Endothelial cell (in vitro differentiated cells): ENCODE measurements at regions not wholly inside any gene's neighbourhood (a gene's known extent, or its start where the extent isn't known, plus 50 kb on each side); places are given as distances from the start of the nearest gene placed in this dataset.

Experiments
- DNase-seq: peaks from one replicate; pipeline ENCODE4 v3.0.0; 2021; ENCODE audit warnings: low spot score
- H3K27ac Mint-ChIP-seq: one replicate; pipeline ENCODE4 v1.8.0; 2021; ENCODE audit warnings: mixed read lengths, inconsistent platforms; ENCODE audit not compliant: unreplicated experiment
- H3K27me3 Mint-ChIP-seq: one replicate; pipeline ENCODE4 v1.8.0; 2021; ENCODE audit warnings: mild to moderate bottlenecking, moderate library complexity, mixed read lengths, inconsistent platforms; ENCODE audit not compliant: unreplicated experiment
- H3K36me3 Mint-ChIP-seq: one replicate; pipeline ENCODE4 v1.8.0; 2021; ENCODE audit warnings: mild to moderate bottlenecking, low read depth, mixed read lengths, inconsistent platforms; ENCODE audit not compliant: unreplicated experiment
- H3K4me1 Mint-ChIP-seq: one replicate; pipeline ENCODE4 v1.8.0; 2021; ENCODE audit warnings: mild to moderate bottlenecking, mixed read lengths, inconsistent platforms; ENCODE audit not compliant: unreplicated experiment
- H3K4me3 Mint-ChIP-seq: one replicate; pipeline ENCODE4 v1.8.0; 2021; ENCODE audit warnings: mild to moderate bottlenecking, mixed read lengths, inconsistent platforms; ENCODE audit not compliant: unreplicated experiment
- H3K9me3 Mint-ChIP-seq: one replicate; pipeline ENCODE4 v1.8.0; 2021; ENCODE audit warnings: mixed read lengths, inconsistent platforms; ENCODE audit not compliant: unreplicated experiment
- TF ChIP-seq, protein P1 (sequence below): fragments of 200-600 bp; sonication (generic); IDR thresholded peaks from one replicate; pipeline ENCODE4 v1.5.0; 2021; ENCODE audit warnings: antibody characterized with exemption; ENCODE audit not compliant: unreplicated experiment

DNA sequence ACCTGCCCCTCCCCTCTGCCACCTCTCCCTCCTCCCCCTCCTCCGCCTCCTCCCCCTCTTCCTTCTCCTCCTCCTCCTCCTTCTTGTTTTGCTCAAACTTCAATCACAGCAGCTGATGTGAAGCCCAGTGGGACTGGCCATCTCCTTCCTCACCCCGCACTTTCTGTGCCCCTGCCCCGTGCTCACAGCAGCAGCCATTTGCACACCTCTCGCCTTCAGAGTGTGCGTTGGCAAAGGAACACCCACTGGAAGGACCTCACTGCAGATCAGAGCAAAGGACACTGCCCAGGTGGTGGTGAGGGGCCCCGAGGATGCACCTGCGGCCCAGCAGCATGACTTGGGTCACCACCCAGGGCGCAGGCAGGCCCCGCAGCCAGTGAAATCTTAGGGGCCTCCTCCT lies 98.8 kb downstream of the SOX1 start:
- no peak overlapping the region for H3K27ac Mint-ChIP-seq
- no peak overlapping the region for H3K4me3 Mint-ChIP-seq
- H3K4me1 Mint-ChIP-seq, result peaks cover 13% of the 10 kb centered on the region
- DNase-seq, result no peak
- no peaks in the 10 kb centered on the region for H3K36me3 Mint-ChIP-seq
- TF ChIP-seq, protein P1, sequence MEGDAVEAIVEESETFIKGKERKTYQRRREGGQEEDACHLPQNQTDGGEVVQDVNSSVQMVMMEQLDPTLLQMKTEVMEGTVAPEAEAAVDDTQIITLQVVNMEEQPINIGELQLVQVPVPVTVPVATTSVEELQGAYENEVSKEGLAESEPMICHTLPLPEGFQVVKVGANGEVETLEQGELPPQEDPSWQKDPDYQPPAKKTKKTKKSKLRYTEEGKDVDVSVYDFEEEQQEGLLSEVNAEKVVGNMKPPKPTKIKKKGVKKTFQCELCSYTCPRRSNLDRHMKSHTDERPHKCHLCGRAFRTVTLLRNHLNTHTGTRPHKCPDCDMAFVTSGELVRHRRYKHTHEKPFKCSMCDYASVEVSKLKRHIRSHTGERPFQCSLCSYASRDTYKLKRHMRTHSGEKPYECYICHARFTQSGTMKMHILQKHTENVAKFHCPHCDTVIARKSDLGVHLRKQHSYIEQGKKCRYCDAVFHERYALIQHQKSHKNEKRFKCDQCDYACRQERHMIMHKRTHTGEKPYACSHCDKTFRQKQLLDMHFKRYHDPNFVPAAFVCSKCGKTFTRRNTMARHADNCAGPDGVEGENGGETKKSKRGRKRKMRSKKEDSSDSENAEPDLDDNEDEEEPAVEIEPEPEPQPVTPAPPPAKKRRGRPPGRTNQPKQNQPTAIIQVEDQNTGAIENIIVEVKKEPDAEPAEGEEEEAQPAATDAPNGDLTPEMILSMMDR, result no peak
- peaks cover 6% of the 10 kb centered on the region for H3K27me3 Mint-ChIP-seq
- H3K9me3 Mint-ChIP-seq, result no peaks in the 10 kb centered on the region

DNA sequence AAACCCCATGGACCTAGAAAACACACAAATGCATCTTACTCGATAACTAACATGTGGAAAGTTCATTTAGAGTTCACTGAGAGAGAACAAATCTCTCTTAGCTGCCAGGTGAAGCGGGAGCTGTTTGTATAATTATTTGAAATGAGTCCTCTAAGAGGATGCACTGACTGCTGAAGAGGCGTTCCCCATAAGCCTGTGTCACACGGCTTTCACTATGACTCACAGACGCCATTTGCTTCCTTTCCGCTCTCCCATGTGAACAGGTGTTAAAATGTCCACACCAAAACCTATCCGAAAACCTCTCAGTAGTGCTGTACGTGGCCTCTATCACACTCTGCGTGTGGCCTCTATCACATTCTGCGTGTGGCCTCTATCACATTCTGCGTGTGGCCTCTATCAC lies 101.8 kb downstream of the SOX1 start:
- no peak overlapping the region for H3K27ac Mint-ChIP-seq
- no peak for DNase-seq
- H3K4me3 Mint-ChIP-seq, result no peak overlapping the region
- H3K9me3 Mint-ChIP-seq, result no peaks in the 10 kb centered on the region
- TF ChIP-seq, protein P1, result no peak
- H3K4me1 Mint-ChIP-seq, result no peaks in the 10 kb centered on the region
- no peaks in the 10 kb centered on the region for H3K36me3 Mint-ChIP-seq
- H3K27me3 Mint-ChIP-seq, result peaks cover 4% of the 10 kb centered on the region

DNA sequence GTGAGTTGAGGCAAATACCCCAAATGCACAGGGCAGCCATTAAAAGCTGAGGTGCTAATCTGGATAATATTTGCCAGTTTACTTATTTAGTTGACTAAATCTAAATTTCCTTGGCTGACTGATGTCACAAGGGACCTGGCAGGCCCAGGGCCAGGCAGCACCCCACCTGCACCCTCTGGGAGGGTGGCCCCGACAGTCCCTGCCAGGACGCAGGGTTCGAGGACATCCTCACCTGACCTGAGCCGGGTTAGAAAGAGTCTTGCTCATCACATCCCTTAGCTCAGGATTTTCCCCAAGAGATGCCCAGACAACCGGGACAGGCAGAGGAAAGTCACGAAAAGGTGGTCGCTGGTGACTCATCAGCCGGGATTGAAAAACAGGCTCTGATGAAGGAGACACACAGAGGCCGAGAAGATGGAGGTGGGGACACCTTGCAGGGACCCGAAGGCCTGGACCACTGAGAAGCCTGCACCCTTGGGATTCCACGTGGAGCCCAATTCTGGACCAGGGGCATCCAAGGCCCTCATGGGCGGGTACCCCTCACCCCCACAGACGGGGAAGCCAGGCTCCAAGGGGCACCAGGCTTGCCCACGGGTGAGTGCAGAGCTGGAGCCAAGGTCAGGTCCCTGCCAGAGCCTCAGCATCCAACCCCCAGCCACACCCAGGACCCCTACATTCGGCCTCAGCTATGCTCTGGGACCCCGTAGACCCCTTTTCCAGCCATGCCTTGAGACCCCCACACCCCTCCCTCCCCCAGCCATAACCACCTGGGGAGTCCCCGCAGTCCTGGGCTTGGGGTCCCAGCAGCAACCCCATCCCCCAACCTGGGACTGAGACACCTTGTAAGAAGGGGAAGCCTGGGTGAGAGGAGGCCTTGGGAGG lies 103.2 kb downstream of the SOX1 start:
- Mint-ChIP-seq H3K9me3 (no peaks in the 10 kb centered on the region), H3K4me1 (no peaks in the 10 kb centered on the region)
- no peak for DNase-seq

DNA sequence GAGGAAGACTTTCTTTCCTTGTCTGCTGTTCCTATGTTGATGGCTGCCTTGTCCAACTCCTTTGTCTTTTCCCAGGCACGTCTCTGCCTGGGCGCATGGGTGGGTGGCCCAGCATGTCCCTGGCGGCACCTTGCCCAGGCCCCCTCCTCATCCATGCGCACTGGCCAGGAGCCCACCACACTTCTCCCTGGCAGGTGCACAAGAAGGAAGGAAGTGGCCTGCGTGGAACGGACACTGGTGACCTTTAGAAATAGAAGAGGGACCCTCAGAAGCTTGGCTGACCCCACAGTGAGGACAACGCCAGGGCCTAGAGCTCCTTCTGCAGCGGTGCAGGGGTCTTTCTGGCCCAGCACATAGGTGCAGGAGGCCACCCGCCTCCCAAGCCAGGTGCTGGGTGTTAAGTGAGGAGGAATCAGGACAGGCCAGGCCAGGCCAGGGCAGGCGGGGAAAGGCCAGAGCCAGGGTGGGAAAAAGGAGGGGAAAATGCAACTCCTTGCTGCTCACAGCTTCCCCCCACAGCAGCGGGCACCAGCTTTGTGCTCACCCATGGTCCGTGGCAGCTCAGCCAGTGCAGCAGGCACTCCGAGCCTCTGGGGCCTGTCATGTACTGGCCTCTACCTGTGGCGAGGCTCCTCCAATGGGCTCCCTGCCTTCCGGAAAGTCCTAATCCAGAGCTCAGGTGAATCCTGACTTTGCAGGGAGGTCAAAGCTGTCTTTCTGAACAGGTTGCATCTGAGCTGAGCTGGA lies 104.0 kb downstream of the SOX1 start:
- Mint-ChIP-seq H3K27me3 (peaks cover 4% of the 10 kb centered on the region), H3K36me3 (no peaks in the 10 kb centered on the region), H3K27ac (no peak overlapping the region), H3K4me3 (no peak overlapping the region), H3K9me3 (no peaks in the 10 kb centered on the region), H3K4me1 (no peaks in the 10 kb centered on the region)
- DNase-seq, result no peak
- TF ChIP-seq, protein P1, result no peak

More for the DNA sequence above, 103.2 kb downstream of the SOX1 start:
- Mint-ChIP-seq H3K27ac (no peak overlapping the region), H3K4me3 (no peak overlapping the region), H3K27me3 (peaks cover 4% of the 10 kb centered on the region), H3K36me3 (no peaks in the 10 kb centered on the region)
- TF ChIP-seq, protein P1, result no peak

DNA sequence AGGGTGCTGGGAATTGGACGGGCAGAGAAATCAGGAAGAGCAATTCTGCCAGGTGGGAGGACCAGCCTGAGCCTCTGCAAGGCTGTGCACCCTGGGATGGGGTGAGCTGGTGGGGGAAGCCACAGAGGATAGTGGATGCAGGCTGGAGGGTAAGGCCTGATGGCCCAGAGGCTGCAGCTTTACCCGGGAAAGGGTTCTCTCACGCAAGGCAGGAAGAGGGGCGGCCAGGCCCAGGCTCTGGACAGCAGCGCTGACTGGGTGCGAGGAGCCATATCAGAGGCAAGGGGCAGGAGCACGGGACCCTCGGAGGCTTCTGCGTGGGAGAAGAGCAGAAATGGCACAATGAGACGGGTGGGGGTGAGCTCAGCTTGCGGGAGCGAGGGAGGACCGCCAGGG lies 104.6 kb downstream of the SOX1 start:
- H3K27ac Mint-ChIP-seq, result no peak overlapping the region
- no peaks in the 10 kb centered on the region for H3K36me3 Mint-ChIP-seq
- TF ChIP-seq, protein P1, result no peak
- H3K27me3 Mint-ChIP-seq, result peaks cover 4% of the 10 kb centered on the region
- H3K4me3 Mint-ChIP-seq, result no peak overlapping the region
- no peaks in the 10 kb centered on the region for H3K4me1 Mint-ChIP-seq
- no peaks in the 10 kb centered on the region for H3K9me3 Mint-ChIP-seq
- no peak for DNase-seq
